GM21723 (cell line): ENCODE measurements at regions not wholly inside any gene's neighbourhood (a gene's known extent, or its start where the extent isn't known, plus 50 kb on each side); places are given as distances from the start of the nearest gene placed in this dataset.

Experiments used
- ATAC-seq: cut with Tn5 transposase; IDR thresholded peaks from one replicate; pipeline ENCODE4 v1.9.1; 2021; ENCODE audit warnings: mild to moderate bottlenecking, moderate library complexity; ENCODE audit not compliant: unreplicated experiment

DNA sequence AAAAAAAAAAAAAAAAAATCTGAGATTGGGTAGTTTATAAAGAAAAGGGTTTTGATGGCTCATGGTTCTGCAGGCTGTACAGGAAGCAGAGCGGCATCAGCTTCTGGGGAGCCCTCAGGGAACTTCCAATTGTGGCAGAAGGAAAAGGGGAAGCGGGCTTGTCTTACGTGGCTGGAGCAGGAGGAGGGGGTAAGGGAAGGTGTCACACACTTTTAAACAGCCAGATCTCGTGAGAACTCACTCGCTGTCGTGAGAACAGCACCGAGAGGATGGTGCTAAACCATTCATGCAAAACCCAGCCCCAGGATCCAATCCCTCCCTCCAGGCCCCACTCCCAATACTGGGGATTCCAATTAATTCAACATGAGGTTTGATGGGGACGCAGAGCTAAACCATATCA is 806.2 kb downstream of the TBC1D22A start:
- no peak for ATAC-seq

DNA sequence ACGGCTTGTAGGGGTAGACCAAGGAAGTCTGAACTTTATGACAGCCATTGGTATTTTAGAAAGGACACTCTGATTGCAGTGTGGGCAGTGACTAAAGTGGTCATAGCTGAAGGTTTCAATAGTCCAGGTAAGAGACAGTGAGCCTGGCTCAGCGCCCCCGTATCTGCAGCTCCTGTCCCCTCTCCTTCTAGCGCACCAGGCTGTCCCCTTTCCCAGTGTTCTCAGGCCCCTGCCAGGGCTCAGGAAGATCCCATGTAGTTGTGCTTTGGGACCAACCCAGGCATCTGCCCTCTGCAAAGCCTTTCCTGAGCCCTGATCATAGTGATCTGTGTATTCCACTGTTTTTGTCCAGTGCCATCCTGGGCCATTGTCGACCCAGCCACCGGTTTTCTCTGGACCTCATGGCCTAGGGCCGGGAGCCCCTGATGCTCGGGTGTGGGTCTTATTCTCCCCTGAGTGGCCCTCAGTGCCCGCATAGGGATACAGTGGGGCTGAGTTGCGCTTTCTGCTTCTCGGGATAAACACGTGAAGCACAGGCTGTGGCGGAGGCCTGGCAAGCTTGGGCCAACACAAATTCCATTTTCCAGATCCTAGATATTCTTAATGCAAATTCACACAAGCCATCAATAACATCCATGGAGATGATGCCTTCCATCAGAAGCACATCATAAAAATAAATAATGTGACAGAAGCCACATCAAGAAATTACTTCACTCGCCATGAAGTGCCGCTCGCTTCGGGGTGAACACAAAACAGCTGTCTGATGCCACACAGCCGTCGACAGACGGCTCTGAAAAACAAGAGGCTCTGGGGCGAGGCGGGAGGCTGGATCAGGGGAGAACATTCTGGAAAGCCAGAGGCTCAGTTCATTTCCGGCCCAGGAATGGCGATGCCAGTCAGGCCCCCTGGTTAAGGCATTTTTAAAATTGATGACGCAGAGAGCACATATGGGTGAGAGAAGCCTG is 805.0 kb downstream of the TBC1D22A start:
- ATAC-seq = no peak

DNA sequence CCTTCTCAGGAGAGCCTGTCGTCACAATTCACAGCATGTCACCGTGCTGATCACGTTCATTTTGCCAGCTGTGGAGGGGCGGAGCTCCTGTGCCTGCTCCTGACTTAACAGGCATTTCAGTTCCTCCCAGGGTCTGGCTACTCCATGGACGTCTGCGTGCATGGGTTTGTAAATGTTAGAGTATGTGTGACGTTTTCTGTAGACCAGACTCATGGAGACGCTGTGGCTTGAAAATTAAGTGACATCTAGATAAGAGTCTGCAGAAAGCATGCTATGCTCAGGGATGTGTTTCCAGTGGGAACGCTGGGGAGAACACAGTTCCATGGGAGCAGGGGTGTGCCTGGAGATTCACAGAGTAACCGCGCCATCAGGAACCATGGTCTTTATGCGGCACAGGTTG is 804.0 kb downstream of the TBC1D22A start:
- no peak for ATAC-seq

DNA sequence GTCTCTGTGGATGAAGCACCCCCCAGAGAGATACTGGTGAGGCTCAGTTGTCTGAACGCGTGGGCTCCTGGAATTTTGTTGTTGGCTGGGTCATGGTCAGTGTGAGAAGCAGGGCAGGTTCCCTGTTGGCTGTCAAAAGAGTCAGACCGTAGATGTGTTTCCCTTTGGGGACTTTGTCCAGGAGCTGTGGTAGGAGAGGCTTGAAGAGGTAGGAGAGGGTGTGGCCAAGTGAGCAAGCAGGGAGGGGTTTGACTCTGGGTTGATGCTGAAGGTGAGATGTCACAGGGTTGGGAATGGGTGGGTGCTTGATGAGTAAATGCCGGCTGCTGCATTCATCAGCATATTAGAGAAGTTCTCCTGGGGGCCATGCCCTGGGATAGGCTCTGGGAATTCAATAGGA is 803.2 kb downstream of the TBC1D22A start:
- ATAC-seq = no peak

DNA sequence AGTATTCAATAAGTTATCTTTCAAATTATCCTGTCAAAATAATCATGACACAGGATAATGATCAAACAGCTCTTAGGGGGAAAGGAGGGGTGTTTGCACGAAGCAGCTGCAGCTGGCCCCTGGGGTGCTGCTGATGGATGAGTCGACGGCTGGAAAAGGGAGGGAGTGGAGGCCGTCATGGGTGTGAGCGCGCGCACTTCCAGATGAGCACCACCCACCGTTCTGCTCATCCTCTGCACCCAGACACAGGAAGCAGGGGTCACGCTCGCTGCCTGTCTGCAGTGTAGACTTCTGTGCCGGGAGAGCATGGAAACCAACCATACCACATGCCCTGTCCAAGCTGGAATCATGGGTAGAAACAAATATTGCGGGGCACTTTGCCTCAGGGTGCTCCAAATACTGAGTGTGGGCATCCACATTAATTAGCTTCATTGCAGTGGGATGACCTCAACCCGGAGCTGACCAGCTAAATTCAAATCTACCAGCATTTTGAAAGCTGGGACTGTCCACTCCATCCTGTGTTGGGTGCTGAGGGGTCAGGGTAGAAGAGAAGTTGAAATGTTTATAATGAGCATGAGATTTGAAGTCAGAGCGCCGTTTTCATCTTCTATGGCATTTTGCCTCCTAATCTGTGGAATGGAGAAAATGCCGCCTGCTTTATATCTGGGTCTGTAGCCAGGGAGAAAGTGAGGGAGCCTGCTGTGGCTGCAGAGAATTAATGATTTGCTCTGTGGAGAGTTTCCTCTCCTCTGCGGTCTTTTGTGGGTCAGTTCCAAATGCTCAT is 802.4 kb downstream of the TBC1D22A start:
- ATAC-seq = no peak

DNA sequence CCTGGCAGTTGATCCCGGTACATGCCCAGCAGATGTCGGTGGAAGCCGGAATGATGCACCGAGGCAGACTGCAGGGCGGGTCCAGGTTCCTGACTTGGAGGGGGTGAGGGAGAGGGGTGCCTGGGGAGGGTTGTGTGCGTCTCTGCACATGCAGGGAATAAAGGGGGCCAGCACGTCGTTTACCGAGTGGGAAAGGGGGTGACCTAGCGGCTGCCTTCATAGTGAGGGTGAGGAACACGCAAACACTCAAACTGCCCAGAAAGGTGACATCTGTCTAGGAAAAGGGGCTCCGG is 801.7 kb downstream of the TBC1D22A start:
- no peak for ATAC-seq

DNA sequence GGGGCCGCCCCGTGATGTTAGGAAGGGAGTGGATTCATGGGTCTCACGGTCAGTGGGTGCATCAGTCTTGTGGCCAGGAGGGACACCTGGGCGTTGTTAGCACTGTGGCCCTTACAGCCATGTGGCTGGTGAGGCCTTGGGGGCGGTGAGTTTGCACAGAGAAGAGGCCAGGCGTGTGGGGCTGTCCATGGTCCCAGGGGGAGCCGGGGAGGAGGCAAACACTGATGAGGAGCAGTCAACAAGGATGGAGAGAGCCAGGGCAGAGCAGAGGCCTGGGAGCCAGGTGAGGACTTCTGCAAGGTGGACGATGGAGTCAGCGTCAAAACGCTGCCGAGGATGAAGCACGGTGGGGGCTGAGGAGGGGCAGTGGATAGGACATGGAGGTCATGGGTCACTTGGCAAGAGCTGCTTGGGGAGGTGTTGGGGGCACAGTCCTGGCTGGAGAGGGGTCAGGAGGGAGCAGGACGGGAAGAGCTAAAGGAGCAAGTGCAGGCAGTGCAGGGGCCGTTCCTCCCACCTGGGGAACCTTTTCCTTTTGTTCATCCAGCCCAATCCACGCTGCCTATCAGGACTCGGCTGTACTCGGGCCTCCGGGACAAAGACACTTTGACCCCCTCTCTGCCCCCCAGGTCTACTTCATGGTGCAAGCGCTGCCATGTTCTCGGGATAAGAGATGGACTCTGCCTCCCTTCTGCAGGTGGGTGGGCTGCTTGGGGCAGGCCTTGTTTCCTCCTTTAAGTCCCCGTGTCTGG is 801.1 kb downstream of the TBC1D22A start:
- no peak for ATAC-seq

DNA sequence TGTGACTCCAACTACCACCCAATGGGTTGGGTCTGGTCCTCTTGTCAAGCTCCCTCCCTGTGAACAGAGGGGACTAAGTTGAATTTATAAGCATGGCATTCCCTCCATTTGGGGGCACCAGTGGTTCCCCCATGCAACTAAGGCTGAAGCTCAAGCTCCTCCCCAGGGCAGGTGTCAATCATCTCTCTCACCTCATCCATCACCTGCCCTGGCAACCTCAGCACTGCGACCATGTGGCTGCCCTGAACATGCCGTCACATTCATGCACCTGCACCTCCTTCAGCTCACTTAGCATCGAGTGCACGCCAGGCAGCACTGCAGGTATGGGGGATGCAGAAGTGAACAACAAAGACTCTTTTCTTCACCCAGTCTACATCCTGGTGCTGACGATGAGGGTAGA is 799.3 kb downstream of the TBC1D22A start:
- ATAC-seq = no peak

DNA sequence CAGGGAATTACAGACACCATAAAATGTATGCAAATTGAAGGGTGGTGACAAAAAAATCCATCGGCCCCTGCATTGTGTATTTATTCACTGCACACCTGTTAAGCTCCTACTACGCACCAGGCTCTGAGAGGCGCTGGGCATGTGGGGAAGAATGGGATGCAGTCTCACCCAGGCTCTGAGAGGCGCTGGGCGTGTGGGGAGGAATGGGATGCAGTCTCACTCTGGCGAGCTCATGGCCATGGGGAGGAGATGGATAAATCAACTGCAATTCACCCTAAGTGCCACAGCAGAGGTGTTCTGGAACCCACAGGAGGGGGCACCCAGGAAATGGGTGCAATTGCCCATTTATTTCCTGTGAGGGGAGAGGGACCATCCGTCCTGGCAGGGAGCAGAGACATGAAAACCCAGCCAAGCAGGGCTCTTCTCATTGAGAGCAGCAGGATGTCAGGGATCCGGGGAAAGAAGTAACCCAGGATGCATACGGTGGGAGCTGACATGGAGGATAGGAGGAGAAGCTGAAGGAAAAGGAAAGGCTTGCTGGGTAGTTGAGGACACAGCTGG is 798.7 kb downstream of the TBC1D22A start:
- ATAC-seq = no peak

DNA sequence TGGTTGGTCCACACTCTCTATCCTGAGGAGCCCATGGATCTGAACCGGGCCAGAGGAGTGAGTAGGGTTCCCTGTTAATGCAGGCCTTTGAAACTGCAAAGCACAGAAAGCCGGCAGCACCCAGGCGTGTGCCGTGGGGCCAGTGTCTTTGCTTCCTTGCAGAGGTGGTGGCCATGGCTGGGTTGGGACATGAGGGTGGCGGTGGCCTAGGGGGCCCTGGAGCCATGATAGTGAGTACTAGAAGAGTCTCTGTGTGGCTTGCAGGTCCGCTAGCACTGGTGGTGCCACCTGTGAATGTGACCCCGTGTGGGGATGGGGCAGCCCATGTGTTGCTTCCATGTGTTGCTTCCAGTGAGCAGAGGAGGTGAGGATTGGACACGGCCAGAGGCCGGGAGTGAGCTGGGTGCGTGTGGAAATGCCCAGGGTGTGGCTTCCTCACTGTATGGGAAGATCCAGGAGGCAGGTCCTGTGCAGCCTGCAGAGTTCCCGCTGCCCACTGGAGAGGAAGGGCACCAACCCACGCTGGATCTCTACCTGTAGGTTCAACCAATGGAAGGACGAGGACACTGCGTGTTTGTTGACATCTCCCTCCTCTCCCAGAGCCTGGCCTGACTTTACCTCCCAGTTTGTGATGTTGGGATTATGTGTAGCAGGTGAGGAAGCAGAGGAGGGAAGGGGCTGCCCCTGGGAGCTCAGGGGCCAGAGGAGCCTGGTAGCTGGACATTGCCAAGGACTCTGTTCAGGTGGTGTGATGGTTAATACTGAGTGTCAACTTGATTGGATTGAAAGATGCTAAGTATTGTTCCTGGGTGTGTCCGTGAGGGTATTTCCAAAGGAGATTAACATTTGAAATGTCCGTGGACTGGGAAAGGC is 796.6 kb downstream of the TBC1D22A start:
- no peak for ATAC-seq

DNA sequence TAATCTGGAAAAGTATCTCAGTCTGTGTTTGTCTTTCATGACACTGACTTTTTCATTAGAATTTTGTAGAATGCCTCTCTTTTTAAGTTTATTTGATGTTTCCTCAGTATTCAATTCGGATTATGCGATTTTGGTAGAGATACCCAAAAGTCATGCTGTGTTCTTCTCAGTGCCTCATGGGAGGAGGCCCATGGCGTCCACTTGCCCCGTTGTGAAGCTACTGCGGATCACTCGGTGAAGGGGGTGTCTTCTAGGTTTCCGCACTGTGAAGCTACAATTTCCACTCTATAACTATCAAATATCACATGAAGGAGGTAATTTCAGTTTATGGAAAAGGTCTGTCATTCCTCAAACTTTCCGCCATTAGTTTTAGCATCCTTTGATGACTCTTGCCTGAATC is 794.0 kb downstream of the TBC1D22A start:
- ATAC-seq = no peak

DNA sequence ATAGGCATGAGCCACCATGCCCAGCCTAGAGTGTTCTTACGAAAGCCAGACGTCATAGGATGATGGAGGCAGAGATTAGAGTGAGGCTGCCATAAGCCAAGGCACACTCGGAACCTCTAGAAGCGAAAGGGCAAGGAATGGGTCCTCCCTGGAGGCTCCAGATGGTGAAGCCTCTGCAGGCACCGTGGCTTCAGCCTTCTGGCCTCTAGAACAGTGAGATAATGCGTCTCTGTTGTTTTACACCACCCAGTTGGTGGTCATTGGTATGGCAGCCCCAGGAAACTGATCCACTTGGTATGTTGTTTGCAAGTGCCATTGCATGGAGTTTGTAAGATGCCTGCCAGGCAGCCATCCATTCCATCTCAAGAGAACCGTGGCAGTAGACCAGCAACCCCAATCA is 791.0 kb downstream of the TBC1D22A start:
- no peak for ATAC-seq

DNA sequence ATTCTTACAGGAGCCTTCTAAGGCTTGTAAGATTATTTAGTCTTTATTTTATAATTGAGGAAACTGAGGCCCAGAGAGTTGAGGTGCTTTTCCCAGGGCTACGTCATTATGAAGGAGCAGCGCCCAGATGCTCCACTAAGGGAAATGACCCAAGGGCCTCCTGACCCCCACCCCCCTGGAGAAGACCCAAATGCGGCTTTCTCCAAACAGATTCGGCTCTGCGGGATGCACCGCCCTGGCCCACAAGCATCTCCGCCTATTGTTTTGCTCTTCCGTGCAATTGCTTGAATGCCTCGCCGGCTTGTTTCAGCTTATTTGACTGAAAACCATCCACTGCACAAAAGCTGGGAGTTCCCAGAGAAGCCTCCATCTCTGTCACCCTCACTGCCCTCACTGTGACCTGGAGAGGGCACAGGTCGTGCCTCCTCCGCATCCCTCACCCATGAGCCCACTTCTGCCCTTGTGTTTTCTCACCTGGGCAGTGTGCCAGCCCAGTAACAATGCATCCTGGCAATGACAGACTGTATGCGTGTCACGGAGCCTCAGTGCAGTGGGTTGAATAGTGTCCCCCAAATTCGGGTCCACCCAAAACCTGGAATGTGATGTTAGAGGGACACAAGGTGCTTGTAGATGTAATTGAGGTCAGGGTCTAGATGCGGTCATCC is 790.2 kb downstream of the TBC1D22A start:
- no peak for ATAC-seq

DNA sequence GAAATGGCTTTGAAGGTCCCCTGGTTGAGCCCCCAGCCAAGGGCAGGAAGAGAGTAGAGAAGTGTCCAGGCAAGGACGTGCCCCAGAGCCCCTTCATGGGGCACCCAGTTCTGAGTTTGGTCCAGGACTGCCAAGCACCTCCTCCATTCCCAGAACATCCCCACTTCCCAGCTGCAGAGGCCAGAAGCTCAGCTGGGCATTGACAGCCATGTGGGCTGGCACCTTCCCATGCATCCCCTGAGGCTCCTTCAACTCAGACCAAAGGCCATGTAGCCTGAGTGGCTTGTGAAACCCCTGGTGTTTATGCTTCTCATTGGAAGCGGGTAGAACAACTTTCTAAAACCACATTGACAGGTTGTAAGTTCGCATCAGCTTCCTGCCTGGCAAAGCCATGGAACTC is 789.6 kb downstream of the TBC1D22A start:
- ATAC-seq = no peak

DNA sequence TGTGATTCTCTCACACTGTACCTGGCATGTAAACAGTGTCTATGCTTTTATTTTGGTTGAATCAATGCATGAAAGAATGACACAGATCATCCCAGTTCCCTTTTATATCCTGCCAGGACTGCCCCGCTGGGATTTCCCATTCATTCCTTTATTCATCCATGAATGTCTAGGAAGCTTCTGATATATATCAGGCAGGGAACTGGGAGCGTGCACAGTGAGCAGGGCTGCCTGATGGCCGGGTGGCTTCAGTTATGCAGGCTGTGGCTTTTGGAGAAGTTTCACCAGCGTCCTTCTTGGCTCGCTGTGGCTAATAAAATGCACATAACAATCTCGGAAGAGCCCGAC is 789.0 kb downstream of the TBC1D22A start:
- ATAC-seq = no peak

DNA sequence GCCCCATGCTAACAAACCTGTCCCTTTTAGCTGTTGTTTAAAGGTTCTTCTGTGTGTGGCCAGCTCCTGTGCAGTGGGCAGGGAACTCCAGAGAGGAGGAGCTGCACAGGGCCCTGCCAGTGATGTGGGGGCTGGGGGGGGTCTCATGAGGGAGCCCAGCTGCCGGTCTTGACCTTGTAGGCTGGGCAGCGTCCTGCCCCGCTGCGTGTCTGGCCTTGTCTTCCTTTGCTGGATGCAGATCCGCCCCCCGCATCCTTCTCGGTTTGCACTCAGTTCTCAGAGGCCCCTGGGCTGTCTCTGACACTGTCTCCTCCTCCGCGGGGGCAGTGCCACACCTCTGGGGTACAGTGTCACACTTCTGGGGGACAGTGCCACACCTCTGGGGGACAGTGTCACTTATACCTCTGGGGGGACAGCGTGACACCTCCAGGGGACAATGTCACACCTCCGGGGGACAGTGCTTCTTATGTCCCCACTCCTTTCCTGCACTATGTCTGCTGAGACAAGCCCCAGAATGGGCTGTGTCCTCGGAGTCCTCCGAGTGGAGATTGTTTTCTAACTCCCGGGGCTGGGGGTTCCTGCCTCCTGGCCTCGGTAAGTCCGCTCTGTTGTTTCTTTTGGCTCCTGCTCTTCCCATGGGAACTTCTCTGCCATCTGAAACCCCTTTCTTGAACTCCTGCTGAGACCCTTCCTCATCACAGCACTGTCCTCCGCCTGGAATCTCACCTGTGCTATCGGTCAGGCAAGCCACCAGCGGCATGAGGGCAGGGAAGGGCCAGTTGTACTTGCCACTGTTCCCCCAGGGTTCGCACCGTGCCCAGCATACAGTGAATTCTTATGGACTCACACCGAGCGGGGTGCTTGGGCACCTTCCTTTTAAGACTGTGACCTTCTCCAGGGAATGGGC is 788.3 kb downstream of the TBC1D22A start:
- no peak for ATAC-seq

DNA sequence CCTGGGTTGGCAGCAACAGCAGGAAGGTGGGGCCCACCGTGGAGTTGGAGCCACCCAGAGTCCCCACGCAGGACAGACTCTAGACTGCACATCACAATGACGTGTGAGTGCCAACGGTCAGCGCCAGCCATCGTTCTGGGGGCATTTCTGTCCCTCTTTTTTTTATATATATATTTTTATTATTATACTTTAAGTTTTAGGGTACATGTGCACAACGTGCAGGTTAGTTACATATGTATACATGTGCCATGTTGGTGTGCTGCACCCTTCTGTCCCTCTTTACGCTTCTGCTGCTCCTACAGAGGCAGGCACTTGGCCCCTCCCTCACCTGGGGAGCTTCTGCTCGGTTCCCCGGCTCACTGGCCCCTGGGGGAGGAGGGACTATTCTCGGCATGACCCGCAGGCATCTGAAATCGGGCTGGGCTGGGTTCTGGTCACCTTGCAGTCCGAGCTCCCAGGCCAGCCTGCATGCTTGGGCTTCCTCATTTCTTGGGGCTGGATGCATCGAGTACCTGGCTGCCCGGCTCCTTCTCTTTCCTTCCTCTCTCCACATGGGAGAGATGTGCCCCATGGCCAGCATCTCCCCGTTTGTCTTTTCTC is 787.4 kb downstream of the TBC1D22A start:
- no peak for ATAC-seq

DNA sequence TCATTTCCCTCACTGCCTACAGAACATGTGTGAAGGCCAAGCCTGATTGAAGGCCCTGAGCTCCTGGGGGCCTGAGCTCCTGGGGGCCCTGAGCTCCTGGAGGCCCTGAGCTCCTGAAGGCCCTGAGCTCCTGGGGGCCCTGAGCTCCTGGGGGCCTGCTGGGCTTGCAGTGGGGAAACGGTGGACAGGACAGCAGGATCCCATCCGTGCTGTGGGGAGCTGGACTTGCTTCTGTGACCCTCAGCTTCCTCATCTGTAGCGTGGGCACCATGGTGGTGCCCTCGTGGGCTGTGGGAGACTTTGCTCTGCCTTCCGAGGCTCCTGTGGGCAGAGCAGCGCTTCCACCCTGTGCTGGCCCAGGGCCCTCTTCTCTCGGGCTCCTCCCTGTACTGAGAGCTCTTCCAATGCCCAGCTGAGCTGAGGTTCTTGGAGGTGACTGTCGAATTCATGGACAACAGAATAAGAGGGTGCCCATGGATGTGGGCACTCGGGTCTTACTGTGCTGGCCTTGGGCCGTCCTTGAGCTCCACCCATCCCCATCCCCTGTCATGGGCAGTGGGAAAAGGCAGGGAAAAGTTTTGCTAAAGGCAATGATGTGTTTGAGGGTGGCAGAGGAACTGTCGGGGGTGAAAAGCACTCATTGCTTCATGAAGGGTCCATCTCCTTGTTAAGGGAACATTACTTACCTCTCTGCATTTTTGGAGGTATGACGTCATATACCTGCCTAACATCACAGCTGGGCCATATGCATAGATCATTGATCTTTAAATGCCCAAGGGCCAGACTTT is 786.7 kb downstream of the TBC1D22A start:
- ATAC-seq = no peak
